Panc1 (cell line): ENCODE measurements at regions not wholly inside any gene's neighbourhood (a gene's known extent, or its start where the extent isn't known, plus 50 kb on each side); places are given as distances from the start of the nearest gene placed in this dataset.

ENCODE experiments used
- ATAC-seq: fragments of 200-7000 bp; cut with Tn5 transposase; 2 replicates; pipeline ENCODE4 v1.9.1; 2020; ENCODE audit warnings: mild to moderate bottlenecking, moderate library complexity
- BruUV-seq: library from RNA; stranded (reverse); fragments of 400-500 nt; replicated peaks from 2 replicates; lab custom pipeline; 2021; lab: Mats Ljungman, UMichigan
- CTCF ChIA-PET: fragments of 300-600 bp; sonication (Branson Sonifier 250); formaldehyde crosslinking; loops from one replicate; lab custom pipeline; 2022; ENCODE audit warnings: antibody characterized with exemption; lab: Charles Lee
- POLR2A ChIA-PET: fragments of 300-600 bp; sonication (Branson Sonifier 250); formaldehyde crosslinking; loops from one replicate; lab custom pipeline; 2022; ENCODE audit warnings: antibody characterized with exemption; lab: Charles Lee
- DNase-seq: peaks from one replicate; pipeline ENCODE4 v3.0.0-alpha.2; 2010; ENCODE audit warnings: low read depth, low spot score
- H3K27ac ChIP-seq: 2 replicates; pipeline ENCODE4 v1.5.1; 2011; ENCODE audit warnings: mild to moderate bottlenecking, low read length, inconsistent platforms
- H3K27me3 ChIP-seq: fragments of 200-500 bp; sonication (Bioruptor generic); 2 replicates; pipeline ENCODE4 v1.6.0; 2014; ENCODE audit warnings: low read length, inconsistent platforms; ENCODE audit not compliant: control insufficient read depth, insufficient read depth
- H3K36me3 ChIP-seq: fragments of 200-500 bp; sonication (Bioruptor generic); 2 replicates; pipeline ENCODE4 v1.5.1; 2014; ENCODE audit warnings: inconsistent platforms, mild to moderate bottlenecking, low read length, moderate library complexity; ENCODE audit not compliant: control insufficient read depth, insufficient read depth
- H3K4me1 ChIP-seq: 2 replicates; pipeline ENCODE4 v1.5.1; 2011; ENCODE audit warnings: inconsistent platforms, mild to moderate bottlenecking, low read length, moderate library complexity; ENCODE audit not compliant: control insufficient read depth, insufficient read depth
- H3K4me3 ChIP-seq, 2 experiments: 2 replicates each; pipeline ENCODE4 v1.5.1; 2011 to 2012; ENCODE audit warnings: low read depth in 2 of 2, low read length in 2 of 2, mild to moderate bottlenecking in 2 of 2, inconsistent platforms in 1 of 2, moderate library complexity in 1 of 2
- H3K9me3 ChIP-seq: fragments of 200-500 bp; sonication (Bioruptor generic); 2 replicates; pipeline ENCODE4 v1.5.1; 2014; ENCODE audit warnings: low read depth, mild to moderate bottlenecking, inconsistent platforms, low read length, moderate library complexity; ENCODE audit not compliant: control insufficient read depth, insufficient read depth
- POLR2AphosphoS5 ChIP-seq: IDR thresholded peaks from 2 replicates; pipeline ENCODE4 v1.6.1; 2012; ENCODE audit warnings: mild to moderate bottlenecking, low read depth, low read length, moderate library complexity
- SIN3A ChIP-seq: IDR thresholded peaks from 2 replicates; pipeline ENCODE4 v1.6.1; 2012; ENCODE audit warnings: low read depth, mild to moderate bottlenecking, low read length, moderate library complexity, borderline replicate concordance; ENCODE audit not compliant: insufficient read depth
- TCF7L2 ChIP-seq: IDR thresholded peaks from 2 replicates; pipeline ENCODE4 v1.6.1; 2011; ENCODE audit warnings: mild to moderate bottlenecking, low read depth, low read length, inconsistent platforms
- in situ Hi-C: cut with HindIII; loops from 2 replicates; pipeline ENCODE4 v1.10.0; 2016; ENCODE audit warnings: low sequenced_read_pairs, low pct_unique_long_range_greater_than_20kb
- intact Hi-C: fragments of 100-400 bp; cut with micrococcal nuclease; formaldehyde crosslinking; loops from one replicate; pipeline ENCODE4 v1.10.0; 2022; ENCODE audit not compliant: unreplicated experiment
- TF ChIP-seq, protein P1 (sequence below), 2 experiments: IDR thresholded peaks; 2 replicates each; pipeline ENCODE4 v1.6.1; 2011 to 2012; ENCODE audit warnings: low read depth in 2 of 2, control low read depth in 1 of 2, low read length in 1 of 2, mild to moderate bottlenecking in 1 of 2, moderate library complexity in 1 of 2; ENCODE audit not compliant: insufficient read depth in 1 of 2
- TF ChIP-seq, protein P2 (sequence below): fragments of 450-650 bp; IDR thresholded peaks from 2 replicates; pipeline ENCODE4 v1.5.1; 2017; ENCODE audit warnings: mild to moderate bottlenecking

DNA sequence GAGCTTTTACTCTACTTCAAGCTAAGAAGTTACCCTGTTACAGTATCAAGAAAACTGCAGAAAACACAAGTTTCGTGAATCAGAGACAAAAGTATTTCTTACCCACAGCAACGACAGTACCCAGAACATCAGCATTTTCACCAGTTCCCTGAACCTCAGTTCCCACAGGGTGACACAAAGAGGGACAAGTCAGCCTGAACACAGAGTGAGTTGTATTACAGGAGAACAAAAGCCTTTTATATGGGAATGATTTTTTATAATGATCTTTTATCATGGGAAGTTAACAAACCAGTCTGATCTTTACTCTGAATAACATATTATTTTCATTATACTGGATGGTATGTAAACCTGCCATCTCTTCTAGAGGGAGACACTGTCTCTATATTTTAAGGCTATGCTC is 139.0 kb upstream of the ITGA1 start:
- TF ChIP-seq, protein P1, sequence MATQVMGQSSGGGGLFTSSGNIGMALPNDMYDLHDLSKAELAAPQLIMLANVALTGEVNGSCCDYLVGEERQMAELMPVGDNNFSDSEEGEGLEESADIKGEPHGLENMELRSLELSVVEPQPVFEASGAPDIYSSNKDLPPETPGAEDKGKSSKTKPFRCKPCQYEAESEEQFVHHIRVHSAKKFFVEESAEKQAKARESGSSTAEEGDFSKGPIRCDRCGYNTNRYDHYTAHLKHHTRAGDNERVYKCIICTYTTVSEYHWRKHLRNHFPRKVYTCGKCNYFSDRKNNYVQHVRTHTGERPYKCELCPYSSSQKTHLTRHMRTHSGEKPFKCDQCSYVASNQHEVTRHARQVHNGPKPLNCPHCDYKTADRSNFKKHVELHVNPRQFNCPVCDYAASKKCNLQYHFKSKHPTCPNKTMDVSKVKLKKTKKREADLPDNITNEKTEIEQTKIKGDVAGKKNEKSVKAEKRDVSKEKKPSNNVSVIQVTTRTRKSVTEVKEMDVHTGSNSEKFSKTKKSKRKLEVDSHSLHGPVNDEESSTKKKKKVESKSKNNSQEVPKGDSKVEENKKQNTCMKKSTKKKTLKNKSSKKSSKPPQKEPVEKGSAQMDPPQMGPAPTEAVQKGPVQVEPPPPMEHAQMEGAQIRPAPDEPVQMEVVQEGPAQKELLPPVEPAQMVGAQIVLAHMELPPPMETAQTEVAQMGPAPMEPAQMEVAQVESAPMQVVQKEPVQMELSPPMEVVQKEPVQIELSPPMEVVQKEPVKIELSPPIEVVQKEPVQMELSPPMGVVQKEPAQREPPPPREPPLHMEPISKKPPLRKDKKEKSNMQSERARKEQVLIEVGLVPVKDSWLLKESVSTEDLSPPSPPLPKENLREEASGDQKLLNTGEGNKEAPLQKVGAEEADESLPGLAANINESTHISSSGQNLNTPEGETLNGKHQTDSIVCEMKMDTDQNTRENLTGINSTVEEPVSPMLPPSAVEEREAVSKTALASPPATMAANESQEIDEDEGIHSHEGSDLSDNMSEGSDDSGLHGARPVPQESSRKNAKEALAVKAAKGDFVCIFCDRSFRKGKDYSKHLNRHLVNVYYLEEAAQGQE (IDR thresholded peaks at IDR 0.05; ENCODE audit: insufficient read depth in 1 of 2, low read depth in 2 of 2, low read length in 1 of 2) = no peak
- TF ChIP-seq TCF7L2 (no peak), POLR2AphosphoS5 (no peak), SIN3A (no peak)
- TF ChIP-seq, protein P2, sequence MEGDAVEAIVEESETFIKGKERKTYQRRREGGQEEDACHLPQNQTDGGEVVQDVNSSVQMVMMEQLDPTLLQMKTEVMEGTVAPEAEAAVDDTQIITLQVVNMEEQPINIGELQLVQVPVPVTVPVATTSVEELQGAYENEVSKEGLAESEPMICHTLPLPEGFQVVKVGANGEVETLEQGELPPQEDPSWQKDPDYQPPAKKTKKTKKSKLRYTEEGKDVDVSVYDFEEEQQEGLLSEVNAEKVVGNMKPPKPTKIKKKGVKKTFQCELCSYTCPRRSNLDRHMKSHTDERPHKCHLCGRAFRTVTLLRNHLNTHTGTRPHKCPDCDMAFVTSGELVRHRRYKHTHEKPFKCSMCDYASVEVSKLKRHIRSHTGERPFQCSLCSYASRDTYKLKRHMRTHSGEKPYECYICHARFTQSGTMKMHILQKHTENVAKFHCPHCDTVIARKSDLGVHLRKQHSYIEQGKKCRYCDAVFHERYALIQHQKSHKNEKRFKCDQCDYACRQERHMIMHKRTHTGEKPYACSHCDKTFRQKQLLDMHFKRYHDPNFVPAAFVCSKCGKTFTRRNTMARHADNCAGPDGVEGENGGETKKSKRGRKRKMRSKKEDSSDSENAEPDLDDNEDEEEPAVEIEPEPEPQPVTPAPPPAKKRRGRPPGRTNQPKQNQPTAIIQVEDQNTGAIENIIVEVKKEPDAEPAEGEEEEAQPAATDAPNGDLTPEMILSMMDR = no peak
- in situ Hi-C loops (no loop called here), intact Hi-C loops (no loop called here)
- CTCF ChIA-PET = no interaction called here
- Histone ChIP-seq H3K4me3 (no peak overlapping the region), H3K9me3 (no peaks in the 10 kb centered on the region), H3K36me3 (no peaks in the 10 kb centered on the region), H3K27me3 (no peaks in the 10 kb centered on the region), H3K4me1 (no peaks in the 10 kb centered on the region), H3K27ac (no peak overlapping the region)
- ATAC-seq = no peak
- POLR2A ChIA-PET = no interaction called here
- DNase-seq = no peak
- no TSS peak for BruUV-seq

DNA sequence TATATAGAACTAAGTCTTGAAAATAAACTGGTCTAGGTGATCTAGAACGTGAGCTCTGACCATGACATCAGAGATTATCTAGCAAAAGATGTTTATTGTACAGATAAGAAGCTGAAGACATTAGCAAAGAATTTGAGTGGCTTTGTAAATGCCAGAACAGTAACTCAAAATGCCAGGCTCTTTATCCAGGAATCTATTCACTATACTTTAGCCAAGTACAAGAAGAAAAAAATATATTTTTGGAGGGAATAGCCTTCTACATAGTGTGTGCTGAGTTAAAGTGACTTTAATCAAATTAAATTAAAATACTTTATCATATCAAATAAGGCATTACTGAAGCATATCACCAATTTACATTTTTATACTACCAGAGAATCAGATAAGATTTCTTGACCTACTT is 132.6 kb upstream of the ITGA1 start:
- in situ Hi-C loops (no loop called here), intact Hi-C loops (no loop called here)
- POLR2A ChIA-PET = no interaction called here
- Histone ChIP-seq H3K4me3 (no peak overlapping the region), H3K9me3 (no peaks in the 10 kb centered on the region), H3K36me3 (no peaks in the 10 kb centered on the region), H3K27me3 (peaks cover 3% of the 10 kb centered on the region), H3K27ac (no peak overlapping the region), H3K4me1 (no peaks in the 10 kb centered on the region)
- CTCF ChIA-PET = no interaction called here
- DNase-seq (no peak), ATAC-seq (no peak)
- TF ChIP-seq, protein P1 (IDR thresholded peaks at IDR 0.05; ENCODE audit: insufficient read depth in 1 of 2, low read depth in 2 of 2, low read length in 1 of 2) = no peak
- TF ChIP-seq POLR2AphosphoS5 (no peak), SIN3A (no peak), TCF7L2 (no peak)
- TF ChIP-seq, protein P2 = no peak
- no TSS peak for BruUV-seq
